ENCODE measurements at regions not wholly inside any gene's neighbourhood (a gene's known extent, or its start where the extent isn't known, plus 50 kb on each side); places are given as distances from the start of the nearest gene placed in this dataset.
"Not testable (repeated sequence)": the region's sequence is repeated elsewhere in the genome, so short reads cannot be mapped to it uniquely, and the experiment has no call there.

GRCh38 chr16:29210299-29211150, 196.0 kb downstream of the NPIPB11 start:
- DNase-seq, result peak in 2 of 10 donors; percentile 17 to 27

DNA sequence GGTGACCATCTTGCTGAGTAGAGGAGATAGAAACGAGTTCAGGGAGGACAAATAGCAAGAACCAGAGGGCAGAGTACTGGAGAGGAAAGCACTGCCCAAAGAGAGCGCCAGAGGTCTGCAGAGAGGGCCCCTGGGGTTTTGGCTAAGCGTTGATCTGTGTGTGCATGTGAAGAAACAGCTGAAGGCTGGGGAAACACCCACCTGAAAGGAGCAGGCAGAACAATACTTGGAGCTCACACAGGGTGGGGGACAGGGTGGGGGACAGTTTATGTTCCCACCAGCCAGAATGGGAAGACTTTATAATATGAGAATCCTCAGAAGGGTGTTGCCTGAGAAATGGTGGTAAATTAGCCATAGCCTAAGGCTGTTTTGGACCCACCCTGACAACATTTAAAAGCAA, 200.4 kb downstream of the NPIPB11 start:
- DNase-seq; intact Hi-C loops (cut with DNase I): not testable (repeated sequence)

More at GRCh38 chr16:29210299-29211150, 196.0 kb downstream of the NPIPB11 start:
- intact Hi-C loops (cut with DNase I), result not testable (repeated sequence)

DNA sequence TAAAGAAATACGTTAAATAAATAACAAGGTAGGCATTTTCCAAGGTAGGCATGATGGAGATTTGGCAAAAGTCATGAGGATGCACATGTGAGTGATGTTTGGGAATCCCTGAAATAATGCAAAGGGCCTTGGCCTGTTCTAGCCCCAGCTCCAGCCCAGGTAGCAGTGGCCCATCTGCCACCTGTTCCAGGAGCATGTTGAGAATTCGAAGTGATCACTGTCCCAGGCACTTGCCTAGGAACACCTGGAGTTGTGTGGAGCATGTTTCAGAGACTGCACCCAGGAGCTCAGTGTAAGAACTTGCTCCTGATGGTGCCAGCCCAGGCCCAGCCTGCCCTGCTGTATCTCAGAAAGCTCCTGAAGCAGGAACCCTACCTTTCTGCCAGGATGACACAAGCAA, 201.4 kb downstream of the NPIPB11 start:
- intact Hi-C loops (cut with DNase I), result not testable (repeated sequence)

DNA sequence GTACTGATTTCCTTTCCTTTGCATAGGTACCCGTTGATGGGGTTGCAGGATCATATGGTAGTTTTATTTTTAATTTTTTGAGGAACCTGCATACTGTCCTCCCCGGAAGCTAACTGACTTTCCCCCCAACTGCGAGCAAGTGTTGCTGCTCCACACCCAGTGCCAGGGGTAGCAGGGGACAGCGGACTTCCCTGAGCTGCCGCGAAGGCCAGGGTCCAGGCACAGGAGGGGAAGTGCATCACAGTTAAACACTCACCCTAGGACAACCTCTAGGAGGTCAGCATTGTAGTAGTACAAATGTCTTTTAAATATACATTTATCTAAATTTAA, 201.7 kb downstream of the NPIPB11 start:
- intact Hi-C loops (cut with DNase I), result no loop called here
- DNase-seq, result peak in 2 of 10 donors; percentile 13 to 41

More for the DNA sequence above, 201.4 kb downstream of the NPIPB11 start:
- peak in 1 of 10 donors; percentile 9 for DNase-seq

DNA sequence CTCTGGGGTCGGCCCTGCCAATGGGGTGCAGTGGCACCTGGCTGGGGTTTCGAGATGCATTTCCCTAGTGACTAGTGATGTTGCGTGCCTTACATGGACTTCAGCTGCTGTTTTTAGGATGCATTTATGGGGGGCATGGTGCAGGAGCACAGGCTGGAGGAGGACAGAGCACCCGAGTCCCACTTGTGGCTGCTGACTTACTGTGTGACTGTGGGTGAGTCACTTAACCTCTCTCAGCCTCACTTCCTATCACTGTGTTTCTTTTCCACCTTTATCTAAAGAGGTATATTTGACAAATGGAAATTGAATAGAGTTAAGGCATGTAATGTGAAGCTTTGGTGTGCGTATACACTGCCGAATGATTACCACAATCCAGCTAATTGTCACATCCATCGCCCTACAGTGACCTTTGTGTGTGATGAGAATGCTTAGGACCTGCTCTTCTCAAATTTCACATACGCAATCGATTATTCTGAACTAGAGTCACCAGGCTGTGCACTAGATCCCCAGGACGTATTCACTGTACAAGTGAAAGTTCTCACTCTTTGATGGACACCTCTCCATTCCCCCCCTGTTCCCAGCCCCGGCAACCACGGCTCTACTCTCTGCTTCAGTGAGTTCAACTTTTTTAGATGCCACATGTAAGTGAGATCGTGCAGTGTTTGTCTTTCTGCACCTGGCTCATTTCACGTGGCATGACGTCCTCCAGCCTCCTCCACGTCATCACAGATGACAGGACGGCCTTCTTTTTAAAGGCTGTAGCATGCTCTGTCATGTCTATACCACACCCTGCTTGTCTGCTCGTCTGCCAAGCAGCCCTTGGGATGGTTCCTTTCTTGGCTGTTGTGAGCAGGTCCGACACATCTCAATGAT, 202.3 kb downstream of the NPIPB11 start:
- intact Hi-C loops (cut with DNase I), result not testable (repeated sequence)
- DNase-seq, result peak in 1 of 10 donors; percentile 40

DNA sequence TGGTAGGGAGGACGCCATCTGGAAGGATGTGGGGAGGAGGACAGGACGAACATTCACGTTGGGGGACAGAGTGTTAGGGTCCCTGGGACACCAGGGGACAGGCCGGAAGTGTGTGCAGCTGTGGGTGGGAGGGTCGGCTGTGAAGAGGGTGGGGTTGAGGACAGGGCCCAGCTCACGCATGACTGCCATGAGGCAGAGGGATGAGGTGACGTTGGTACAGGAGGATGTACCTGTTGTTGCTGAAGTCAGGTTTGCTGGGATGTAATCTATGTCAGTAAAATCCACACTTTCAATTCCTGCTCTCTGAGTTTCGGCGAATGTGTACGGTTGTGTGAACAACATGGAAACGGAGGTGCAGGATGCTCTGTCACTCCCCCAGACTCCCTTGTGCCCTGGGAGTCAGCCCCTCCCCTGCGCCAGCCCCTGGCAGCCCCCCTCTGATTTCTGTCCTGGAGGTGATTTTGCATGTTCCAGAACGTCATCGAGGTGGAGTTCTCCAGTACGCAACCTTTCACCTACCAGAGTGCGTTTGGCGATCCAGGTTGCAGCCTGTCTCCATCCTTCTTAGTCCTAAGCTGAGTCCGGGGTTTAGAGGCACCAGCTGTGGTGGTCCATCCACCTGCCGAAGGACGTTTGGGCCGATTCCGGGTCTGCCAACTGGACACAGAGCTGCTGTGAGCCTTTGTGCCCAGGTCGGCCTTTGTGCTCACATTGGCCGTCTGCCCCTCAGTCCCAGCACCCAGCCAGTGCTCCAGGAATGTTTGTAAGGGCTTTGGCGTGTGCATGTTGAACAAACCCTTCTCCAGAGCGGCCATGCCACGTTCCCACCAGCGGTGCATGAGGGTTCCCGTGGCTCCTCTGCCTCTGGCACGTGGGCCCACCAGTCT, 203.2 kb downstream of the NPIPB11 start:
- DNase-seq, result peak in 3 of 10 donors; percentile 54 to 83 (median 70)

DNA sequence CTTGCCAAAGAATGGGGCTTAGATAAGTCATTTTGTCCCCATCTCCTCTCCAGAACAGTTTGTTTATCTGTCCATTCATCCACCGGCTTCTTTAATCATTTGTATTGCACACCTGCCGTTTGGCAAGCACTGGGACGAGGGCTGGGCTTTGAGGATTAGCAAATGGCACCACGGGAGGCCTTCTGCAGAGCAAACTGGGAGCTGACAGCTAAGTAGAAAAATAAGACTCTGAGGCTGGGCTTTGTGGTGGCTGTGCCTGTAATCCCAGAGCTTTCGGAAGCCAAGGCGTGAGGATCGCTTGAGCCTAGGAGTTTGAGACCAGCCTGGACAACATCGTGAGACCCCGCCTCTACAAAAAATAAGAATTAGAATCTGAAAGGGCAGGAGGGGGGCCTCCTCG, 203.9 kb downstream of the NPIPB11 start:
- DNase-seq, result peak in 2 of 10 donors; percentile 43 to 76
- intact Hi-C loops (cut with DNase I), result not testable (repeated sequence)

More for the DNA sequence above, 203.2 kb downstream of the NPIPB11 start:
- intact Hi-C loops (cut with DNase I), result not testable (repeated sequence)

DNA sequence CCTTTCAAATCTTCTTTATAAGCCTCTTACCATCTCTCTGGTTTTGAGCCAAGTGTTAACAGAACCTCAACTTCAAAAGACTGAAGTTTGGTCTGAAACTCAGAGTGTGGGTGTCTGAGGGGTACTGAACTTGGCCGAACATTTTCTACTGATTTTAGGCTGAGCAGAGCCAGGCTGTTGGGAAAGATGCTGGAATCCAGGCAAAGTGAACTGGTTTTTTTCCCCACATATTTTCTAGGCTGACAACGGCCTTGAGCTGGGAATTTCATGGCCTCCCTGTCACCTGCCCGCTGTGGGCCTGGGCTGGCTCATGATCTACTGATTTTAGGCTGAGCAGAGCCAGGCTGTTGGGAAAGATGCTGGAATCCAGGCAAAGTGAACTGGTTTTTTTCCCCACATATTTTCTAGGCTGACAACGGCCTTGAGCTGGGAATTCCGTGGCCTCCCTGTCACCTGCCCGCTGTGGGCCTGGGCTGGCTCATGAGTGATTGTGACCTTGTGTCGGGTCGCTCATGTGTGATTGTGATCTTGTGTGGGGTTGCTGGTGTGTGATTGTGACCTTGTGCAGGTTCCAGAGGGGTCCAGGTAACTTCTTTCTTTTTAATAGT, 204.4 kb downstream of the NPIPB11 start:
- peak in 2 of 10 donors; percentile 70 to 87 for DNase-seq

GRCh38 chr16:29201296-29202024, 205.1 kb downstream of the NPIPB11 start:
- peak in 4 of 10 donors; percentile 39 to 82 (median 76) for DNase-seq
- intact Hi-C loops (cut with DNase I), result not testable (repeated sequence)

More for the DNA sequence above, 204.4 kb downstream of the NPIPB11 start:
- intact Hi-C loops (cut with DNase I), result not testable (repeated sequence)

DNA sequence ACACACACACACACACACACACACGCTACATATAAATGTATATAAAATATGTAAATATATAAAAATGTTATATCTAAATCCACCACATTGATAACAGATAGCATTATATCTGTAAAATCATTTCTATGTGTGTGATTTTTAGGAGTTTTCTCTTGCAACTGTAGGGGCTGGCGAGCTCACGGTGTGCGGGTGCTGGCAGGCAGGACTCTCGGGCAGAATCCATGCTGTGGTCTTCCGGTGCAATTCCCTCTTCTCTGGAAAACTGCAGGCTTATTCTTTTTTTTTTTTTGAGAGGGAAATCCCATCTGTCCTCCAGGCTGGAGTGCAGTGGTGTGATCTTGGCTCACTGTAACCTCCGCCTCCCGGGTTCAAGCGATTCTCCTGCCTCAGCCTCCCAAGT, 205.8 kb downstream of the NPIPB11 start:
- DNase-seq; intact Hi-C loops (cut with DNase I): not testable (repeated sequence)

DNA sequence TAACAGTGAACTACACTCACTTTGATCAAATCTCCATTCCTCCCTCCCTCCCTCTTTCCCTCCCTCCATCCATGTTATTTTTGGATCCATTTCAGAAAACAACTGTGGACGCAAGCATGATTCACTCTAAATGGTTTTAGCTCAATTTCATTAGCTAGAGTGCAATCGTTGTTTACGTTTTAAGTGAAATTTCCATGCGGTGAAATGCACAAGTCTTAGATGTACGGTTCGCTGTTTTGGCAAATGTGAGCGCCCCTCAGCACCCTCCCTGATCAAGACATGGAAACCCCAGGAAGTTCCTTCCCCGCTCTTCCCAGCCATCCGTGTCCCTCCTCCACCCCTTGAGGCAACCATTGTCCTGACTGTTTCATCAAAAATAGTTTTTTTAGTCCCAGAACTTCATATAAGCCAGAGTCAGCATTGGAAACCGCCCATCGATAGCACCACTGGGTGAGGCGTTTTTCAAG, 206.3 kb downstream of the NPIPB11 start:
- intact Hi-C loops (cut with DNase I), result not testable (repeated sequence)
- peak in 2 of 10 donors; percentile 16 to 28 for DNase-seq

- DNase-seq, result peak in 2 of 10 donors; percentile 21 to 58
- intact Hi-C loops (cut with DNase I), result not testable (repeated sequence)
Observed at GRCh38 chr16:29199626-29200025, 206.9 kb downstream of the NPIPB11 start.

DNA sequence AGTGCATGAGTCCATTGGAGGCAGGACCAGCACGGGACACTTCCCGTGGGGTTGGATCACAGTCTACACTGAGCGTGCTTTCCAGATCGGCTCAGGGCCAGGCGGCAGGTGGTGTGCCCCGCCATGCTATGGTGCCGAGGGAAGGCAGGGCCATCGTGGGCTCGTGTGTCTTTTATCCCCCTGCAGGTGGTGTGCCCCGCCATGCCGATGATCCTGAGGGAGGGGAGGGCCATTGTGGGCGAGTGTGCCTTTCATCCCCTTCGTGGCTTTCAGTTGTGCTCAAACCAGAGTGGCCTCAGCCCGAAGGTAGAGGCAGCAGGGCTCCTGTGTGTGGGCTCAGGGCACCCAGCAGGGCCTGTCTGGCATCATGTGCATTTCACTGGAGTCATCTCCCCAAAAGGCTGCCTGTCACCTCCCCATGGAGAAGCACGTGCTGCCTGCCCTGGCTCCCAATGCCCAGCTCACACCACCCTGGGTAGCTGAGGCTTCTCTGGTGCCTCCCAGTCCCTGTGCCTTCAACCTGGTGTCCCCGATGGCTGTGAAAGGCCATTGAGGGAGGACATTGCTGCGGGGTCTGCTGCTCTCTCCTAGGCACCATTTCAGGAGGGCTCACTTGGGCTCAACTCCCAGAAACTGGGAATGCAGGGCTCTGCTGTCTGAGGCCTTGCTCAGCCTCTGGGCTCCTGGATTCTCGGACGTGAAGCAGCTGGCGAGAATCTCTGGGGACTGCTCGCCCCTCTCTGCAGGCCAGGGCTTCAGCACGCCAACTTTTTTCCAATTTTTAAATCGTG, 207.6 kb downstream of the NPIPB11 start:
- peak in 3 of 10 donors; percentile 57 to 78 (median 68) for DNase-seq
- intact Hi-C loops (cut with DNase I), result no loop called here

DNA sequence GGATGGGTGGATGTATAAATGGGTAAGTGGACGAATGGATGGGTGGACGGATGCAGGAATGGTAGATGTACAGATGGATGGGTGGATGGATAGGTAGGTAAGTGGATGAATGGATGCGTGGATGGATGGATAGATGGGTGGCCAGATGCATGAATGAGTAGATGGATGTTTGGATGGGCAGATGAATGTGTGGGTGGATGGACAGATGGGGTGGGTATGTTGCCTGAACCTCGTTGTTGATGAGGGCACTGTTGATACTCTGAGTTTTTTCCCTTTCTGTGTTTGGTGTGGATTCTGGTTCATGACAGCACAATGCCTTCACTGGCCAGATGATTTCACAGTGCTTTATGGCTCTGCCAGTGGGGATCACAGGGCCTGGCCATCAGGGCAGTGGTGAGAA, 208.3 kb downstream of the NPIPB11 start:
- no peak for DNase-seq
- intact Hi-C loops (cut with DNase I), result no loop called here

GRCh38 chr16:29197494-29198100, 208.9 kb downstream of the NPIPB11 start:
- intact Hi-C loops (cut with DNase I); DNase-seq: not testable (repeated sequence)

GRCh38 chr16:29196746-29197145, 209.8 kb downstream of the NPIPB11 start:
- intact Hi-C loops (cut with DNase I); DNase-seq: not testable (repeated sequence)

GRCh38 chr16:29195116-29195872, 210.4 kb downstream of the LAT start:
- intact Hi-C loops (cut with DNase I), result not testable (repeated sequence)
- DNase-seq, result peak in 2 of 10 donors; percentile 41 to 66

Data from posterior cingulate gyrus (tissue), 11 donors.